Type B pancreatic cell (in vitro differentiated cells): ENCODE measurements at regions not wholly inside any gene's neighbourhood (a gene's known extent, or its start where the extent isn't known, plus 50 kb on each side); places are given as distances from the start of the nearest gene placed in this dataset.

Experiments
- DNase-seq: peaks from one replicate; pipeline ENCODE4 v3.0.0; 2021; ENCODE audit warnings: mixed read lengths; ENCODE audit not compliant: unreplicated experiment; ENCODE audit errors: extremely low spot score
- H3K27ac Mint-ChIP-seq: 2 replicates; pipeline ENCODE4 v1.8.0; 2021; ENCODE audit warnings: mild to moderate bottlenecking, mixed read lengths
- H3K27me3 Mint-ChIP-seq: 2 replicates; pipeline ENCODE4 v1.8.0; 2021; ENCODE audit warnings: mixed read lengths
- H3K36me3 Mint-ChIP-seq: 2 replicates; pipeline ENCODE4 v1.8.0; 2021; ENCODE audit warnings: mixed read lengths
- H3K4me1 Mint-ChIP-seq: one replicate; pipeline ENCODE4 v1.8.0; 2021; ENCODE audit warnings: mixed read lengths; ENCODE audit not compliant: unreplicated experiment
- H3K4me3 Mint-ChIP-seq: 2 replicates; pipeline ENCODE4 v1.8.0; 2021; ENCODE audit warnings: mild to moderate bottlenecking, mixed read lengths
- H3K9me3 Mint-ChIP-seq: 2 replicates; pipeline ENCODE4 v1.8.0; 2021; ENCODE audit warnings: mixed read lengths
- CTCF ChIP-seq: fragments of 200-600 bp; sonication (generic); conservative IDR thresholded peaks from 2 replicates; pipeline ENCODE4 v1.5.0; 2021; ENCODE audit warnings: antibody characterized with exemption, mild to moderate bottlenecking

GRCh38 chr7:134368851-134369544 is 52.3 kb upstream of the SLC35B4 start:
- no peak for DNase-seq
- Mint-ChIP-seq H3K9me3 (no peaks in the 10 kb centered on the region), H3K36me3 (no peaks in the 10 kb centered on the region), H3K4me3 (peak overlapping the region; percentile 21), H3K27me3 (peaks cover 3% of the 10 kb centered on the region), H3K27ac (peak overlapping the region; percentile 76), H3K4me1 (peaks cover 12% of the 10 kb centered on the region)
- TF ChIP-seq CTCF, result no peak

- Mint-ChIP-seq H3K4me1 (peaks cover 12% of the 10 kb centered on the region), H3K27ac (peak overlapping the region; percentile 23), H3K4me3 (no peak overlapping the region), H3K27me3 (peaks cover 5% of the 10 kb centered on the region), H3K9me3 (no peaks in the 10 kb centered on the region), H3K36me3 (no peaks in the 10 kb centered on the region)
- DNase-seq, result no peak
- no peak for TF ChIP-seq CTCF
Observed at GRCh38 chr7:134367956-134368749, 51.4 kb upstream of the SLC35B4 start.
